H1 (cell line): ENCODE measurements at regions not wholly inside any gene's neighbourhood (a gene's known extent, or its start where the extent isn't known, plus 50 kb on each side); places are given as distances from the start of the nearest gene placed in this dataset.

Experiments
- CTCF ChIA-PET: fragments of 300-600 bp; sonication (Branson Sonifier 250); formaldehyde crosslinking; loops from one replicate; lab custom pipeline; 2021; ENCODE audit not compliant: partially characterized antibody; lab: Charles Lee
- POLR2A ChIA-PET: fragments of 300-600 bp; sonication (Branson Sonifier 250); formaldehyde crosslinking; loops from one replicate; lab custom pipeline; 2021; ENCODE audit warnings: inconsistent platforms; ENCODE audit not compliant: partially characterized antibody; lab: Charles Lee
- DNase-seq, 2 experiments: peaks; one replicate each; pipeline versions ENCODE4 v3.0.0 to v3.0.0-alpha.2; 2010 to 2022; ENCODE audit warnings: low spot score in 2 of 2, low read depth in 1 of 2, mixed read lengths in 1 of 2
- FAIRE-seq: peaks from 2 replicates; lab custom pipeline; 2011; peaks lifted over from hg19 to GRCh38; lab: Jason Lieb, UNC
- H2AFZ ChIP-seq: 2 replicates; pipeline ENCODE4 v1.8.1; 2012; ENCODE audit warnings: low read length, inconsistent platforms
- H2AK5ac ChIP-seq: 2 replicates; pipeline ENCODE4 v1.6.1; 2013; ENCODE audit warnings: low read depth, low read length
- H2BK120ac ChIP-seq: replicated peaks from 2 replicates; pipeline ENCODE3; 2013; ENCODE audit warnings: low read depth, low read length, inconsistent platforms
- H2BK12ac ChIP-seq: 2 replicates; pipeline ENCODE4 v1.6.1; 2013; ENCODE audit warnings: low read depth, low read length
- H2BK15ac ChIP-seq: 2 replicates; pipeline ENCODE4 v1.6.1; 2013; ENCODE audit warnings: low read length
- H2BK20ac ChIP-seq: 2 replicates; pipeline ENCODE4 v1.6.1; 2013; ENCODE audit warnings: low read length
- H2BK5ac ChIP-seq: 2 replicates; pipeline ENCODE4 v1.6.1; 2013; ENCODE audit warnings: low read depth, low read length
- H3K14ac ChIP-seq: 2 replicates; pipeline ENCODE4 v1.6.1; 2013; ENCODE audit warnings: inconsistent platforms; ENCODE audit not compliant: insufficient read length
- H3K18ac ChIP-seq: 2 replicates; pipeline ENCODE4 v1.6.1; 2013; ENCODE audit warnings: low read length; ENCODE audit errors: extremely low read depth
- H3K23ac ChIP-seq: 2 replicates; pipeline ENCODE4 v1.6.1; 2013; ENCODE audit warnings: inconsistent platforms; ENCODE audit not compliant: insufficient read length
- H3K23me2 ChIP-seq: 2 replicates; pipeline ENCODE4 v1.6.1; 2013; ENCODE audit warnings: low read depth, low read length
- H3K27ac ChIP-seq: 2 replicates; pipeline ENCODE4 v1.6.1; 2011; ENCODE audit warnings: low read depth, low read length, inconsistent platforms
- H3K27me3 ChIP-seq, 4 experiments: replicated peaks in 1 of 4; 1 replicate in 1 of 4; 2 replicates in 3 of 4; pipeline versions ENCODE4 v1.6.1 to v1.8.1; 2011 to 2013; ENCODE audit warnings: low read length in 3 of 4, mild to moderate bottlenecking in 3 of 4, inconsistent platforms in 2 of 4, mixed read lengths in 2 of 4, moderate library complexity in 1 of 4; ENCODE audit not compliant: control insufficient read depth in 3 of 4, insufficient read depth in 3 of 4; ENCODE audit errors: extremely low read depth in 1 of 4
- H3K36me3 ChIP-seq, 4 experiments: 2 replicates each; pipeline versions ENCODE4 v1.6.1 to v1.8.1; 2011 to 2013; ENCODE audit warnings: mild to moderate bottlenecking in 4 of 4, low read length in 3 of 4, moderate library complexity in 2 of 4, control low read depth in 1 of 4, inconsistent platforms in 1 of 4; ENCODE audit not compliant: insufficient read depth in 4 of 4, control insufficient read depth in 2 of 4
- H3K4ac ChIP-seq: replicated peaks from 2 replicates; pipeline ENCODE3; 2013; ENCODE audit warnings: low read length, low read depth, mixed read lengths, inconsistent platforms; ENCODE audit not compliant: insufficient read length
- H3K4me1 ChIP-seq, 4 experiments: replicated peaks in 1 of 4; 1 replicate in 1 of 4; 2 replicates in 3 of 4; pipeline versions ENCODE4 v1.6.1 to v1.8.1; 2011 to 2013; ENCODE audit warnings: low read length in 3 of 4, inconsistent platforms in 2 of 4, mixed read lengths in 1 of 4; ENCODE audit not compliant: insufficient read depth in 4 of 4, control insufficient read depth in 3 of 4
- H3K4me2 ChIP-seq, 2 experiments: 2 replicates each; pipeline versions ENCODE4 v1.6.1 to v1.8.1; 2011 to 2013; ENCODE audit warnings: low read depth in 2 of 2, low read length in 2 of 2, control low read depth in 1 of 2, inconsistent platforms in 1 of 2, mild to moderate bottlenecking in 1 of 2; ENCODE audit not compliant: insufficient read depth in 1 of 2
- H3K4me3 ChIP-seq, 4 experiments: fragments of 200-600, 300-600 bp in 1 of 4; sonication (generic), shearing (Covaris generic), sonication (Bioruptor Twin) in 1 of 4; 2 replicates each; pipeline versions ENCODE4 v1.5.1 to v1.8.1; 2011 to 2016; ENCODE audit warnings: low read length in 4 of 4, low read depth in 3 of 4, control low read depth in 2 of 4, inconsistent platforms in 2 of 4, mild to moderate bottlenecking in 2 of 4, mixed read lengths in 1 of 4, moderate library complexity in 1 of 4; ENCODE audit not compliant: insufficient read depth in 2 of 4; ENCODE audit errors: extremely low read depth in 1 of 4
- H3K56ac ChIP-seq: replicated peaks from 2 replicates; pipeline ENCODE3; 2013; ENCODE audit warnings: low read depth, mild to moderate bottlenecking, mixed read lengths, low read length, inconsistent platforms; ENCODE audit not compliant: insufficient read length
- H3K79me1 ChIP-seq: 2 replicates; pipeline ENCODE4 v1.6.1; 2013; ENCODE audit warnings: low read depth, low read length, control low read depth
- H3K79me2 ChIP-seq, 2 experiments: 2 replicates each; pipeline versions ENCODE4 v1.6.1 to v1.8.1; 2012 to 2013; ENCODE audit warnings: low read length in 2 of 2, mild to moderate bottlenecking in 2 of 2, inconsistent platforms in 1 of 2; ENCODE audit not compliant: insufficient read depth in 2 of 2, control insufficient read depth in 1 of 2
- H3K9ac ChIP-seq, 4 experiments: replicated peaks in 1 of 4; 1 replicate in 1 of 4; 2 replicates in 3 of 4; pipeline versions ENCODE4 v1.6.1 to v1.8.1; 2011 to 2013; ENCODE audit warnings: low read depth in 3 of 4, low read length in 3 of 4, control low read depth in 2 of 4, mild to moderate bottlenecking in 2 of 4, moderate library complexity in 2 of 4, inconsistent platforms in 1 of 4; ENCODE audit errors: extremely low read depth in 1 of 4
- H3K9me3 ChIP-seq, 2 experiments: 2 replicates each; pipeline versions ENCODE4 v1.6.1 to v1.8.1; 2012 to 2013; ENCODE audit warnings: mild to moderate bottlenecking in 2 of 2, moderate library complexity in 2 of 2, control low read depth in 1 of 2, inconsistent platforms in 1 of 2, low read depth in 1 of 2, low read length in 1 of 2, mixed read lengths in 1 of 2; ENCODE audit not compliant: insufficient read depth in 2 of 2
- H4K20me1 ChIP-seq, 2 experiments: replicated peaks in 1 of 2; 2 replicates each; pipeline versions ENCODE3 to v1.8.1; 2011 to 2013; ENCODE audit warnings: inconsistent platforms in 2 of 2, low read length in 2 of 2, mild to moderate bottlenecking in 1 of 2; ENCODE audit not compliant: insufficient read depth in 2 of 2, control insufficient read depth in 1 of 2
- H4K5ac ChIP-seq: 2 replicates; pipeline ENCODE4 v1.6.1; 2013; ENCODE audit warnings: low read length, low read depth, mixed read lengths, inconsistent platforms; ENCODE audit not compliant: insufficient read length
- H4K8ac ChIP-seq: 2 replicates; pipeline ENCODE4 v1.8.0; 2013; ENCODE audit warnings: mild to moderate bottlenecking, moderate library complexity, low read length, inconsistent platforms; ENCODE audit not compliant: insufficient read depth; ENCODE audit errors: extremely low read depth
- H4K91ac ChIP-seq: replicated peaks from 2 replicates; pipeline ENCODE3; 2013; ENCODE audit warnings: low read length, mixed read lengths, inconsistent platforms; ENCODE audit not compliant: insufficient read length
- BCL11A ChIP-seq, 2 experiments: IDR thresholded peaks; one replicate each; pipeline ENCODE4 v1.6.1; 2011; ENCODE audit warnings: low read depth in 2 of 2, low read length in 2 of 2, mild to moderate bottlenecking in 2 of 2
- CTCF ChIP-seq, 3 experiments: IDR thresholded peaks; 1 replicate in 2 of 3; 2 replicates in 1 of 3; pipeline versions ENCODE4 v1.5.1 to v1.6.1; 2011; ENCODE audit warnings: low read length in 3 of 3, mild to moderate bottlenecking in 3 of 3, inconsistent platforms in 2 of 3, low read depth in 1 of 3, moderate library complexity in 1 of 3; ENCODE audit not compliant: insufficient read depth in 1 of 3; ENCODE audit errors: control extremely low read depth in 1 of 3
- E2F6 ChIP-seq: IDR thresholded peaks from 2 replicates; pipeline ENCODE4 v1.6.1; 2012; ENCODE audit warnings: inconsistent platforms
- EGR1 ChIP-seq: IDR thresholded peaks from 2 replicates; pipeline ENCODE4 v1.6.1; 2011; ENCODE audit warnings: low read depth, low read length, borderline replicate concordance
- GTF2F1 ChIP-seq: IDR thresholded peaks from 2 replicates; pipeline ENCODE4 v1.6.1; 2012; ENCODE audit warnings: low read depth, low read length, improper control_type of control experiment, borderline replicate concordance
- KDM4A ChIP-seq: IDR thresholded peaks from one replicate; pipeline ENCODE4 v1.7.1; 2012; ENCODE audit warnings: low read depth, mild to moderate bottlenecking, moderate library complexity, low read length, inconsistent platforms; ENCODE audit not compliant: severe bottlenecking
- NANOG ChIP-seq: IDR thresholded peaks from 2 replicates; pipeline ENCODE4 v1.6.1; 2011; ENCODE audit warnings: low read length, low read depth, mild to moderate bottlenecking, inconsistent platforms; ENCODE audit not compliant: insufficient read depth, poor library complexity, severe bottlenecking
- SP1 ChIP-seq: IDR thresholded peaks from 2 replicates; pipeline ENCODE4 v1.6.1; 2011; ENCODE audit warnings: low read depth, low read length
- SUZ12 ChIP-seq: fragments of 200-600 bp; sonication (generic); IDR thresholded peaks from 2 replicates; pipeline ENCODE4 v1.6.1; 2012; ENCODE audit warnings: mild to moderate bottlenecking, inconsistent platforms, low read length, moderate library complexity, mixed read lengths
- TAF1 ChIP-seq: IDR thresholded peaks from 2 replicates; pipeline ENCODE4 v1.6.1; 2011; ENCODE audit warnings: mild to moderate bottlenecking, low read depth, low read length
- TEAD4 ChIP-seq: IDR thresholded peaks from 2 replicates; pipeline ENCODE4 v1.6.1; 2012; ENCODE audit warnings: low read depth, low read length, inconsistent platforms, mixed read lengths
- YY1 ChIP-seq: IDR thresholded peaks from 2 replicates; pipeline ENCODE4 v1.6.1; 2011; ENCODE audit warnings: low read depth, mild to moderate bottlenecking, low read length
- WGBS, 2 experiments: shearing (Covaris generic) in 1 of 2; methylation state at CpG; one replicate each; pipeline versions ENCODE4 v1.1.6 to v1.1.7; 2013 to 2015; ENCODE audit warnings: low lambda C conversion rate in 2 of 2, mixed read lengths in 2 of 2, inconsistent platforms in 1 of 2, low coverage in 1 of 2, missing lambda C conversion rate in 1 of 2; ENCODE audit not compliant: insufficient replicate concordance in 2 of 2, insufficient coverage in 1 of 2, insufficient read length in 1 of 2; ENCODE audit errors: extremely low coverage in 1 of 2, missing lambda C conversion rate in 1 of 2; 5-methylcytosine and 5-hydroxymethylcytosine counted together

- Histone ChIP-seq H3K27ac (no peak overlapping the region), H3K23me2 (no peaks in the 10 kb centered on the region), H3K4me3 (no peak overlapping the region), H4K20me1 (no peaks in the 10 kb centered on the region), H3K4ac (no peak overlapping the region), H3K79me1 (no peaks in the 10 kb centered on the region), H2AK5ac (no peak overlapping the region), H3K27me3 (no peaks in the 10 kb centered on the region), H4K5ac (no peak overlapping the region), H3K9me3 (peaks cover 4 to 14% of the 10 kb centered on the region in 2 experiments; a peak in 3 of 4 replicates), H3K4me2 (no peak overlapping the region), H2BK120ac (no peak overlapping the region), H2BK20ac (no peak overlapping the region), H3K36me3 (peaks cover 0 to 3% (median 0%) of the 10 kb centered on the region in 4 experiments; a peak in 1 of 8 replicates), H2AFZ (no peak overlapping the region), H3K4me1 (no peaks in the 10 kb centered on the region), H3K79me2 (no peaks in the 10 kb centered on the region), H3K18ac (no peak overlapping the region), H2BK15ac (no peak overlapping the region), H4K8ac (no peak overlapping the region), H3K14ac (no peak overlapping the region), H2BK5ac (no peak overlapping the region), H4K91ac (no peak overlapping the region), H3K23ac (no peak overlapping the region), H3K56ac (no peak overlapping the region), H2BK12ac (no peak overlapping the region), H3K9ac (no peak overlapping the region)
- FAIRE-seq (no peak), DNase-seq (no peak)
- ChIA-PET POLR2A (no interaction called here), CTCF (no interaction called here)
- WGBS, 2 experiments = 85% methylated on average over 2 of the region's 2 CpGs; no CpG with 5 or more reads in 1 of the 2 experiments
- TF ChIP-seq TEAD4 (no peak), SUZ12 (no peak), YY1 (no peak), GTF2F1 (no peak), E2F6 (no peak), SP1 (no peak), KDM4A (no peak), CTCF (IDR thresholded peaks at IDR 0.05; ENCODE audit: control extremely low read depth in 1 of 3, insufficient read depth in 1 of 3, low read depth in 1 of 3, low read length in 3 of 3) (no peak), EGR1 (no peak), BCL11A (IDR thresholded peaks at IDR 0.05; ENCODE audit: low read depth in 2 of 2, low read length in 2 of 2) (no peak), TAF1 (no peak), NANOG (no peak)
Observed at GRCh38 chr12:41979574-41979973, 165.1 kb downstream of the GXYLT1 start.
